Gastroesophageal sphincter (tissue), 3 donors: ENCODE measurements at regions not wholly inside any gene's neighbourhood (a gene's known extent, or its start where the extent isn't known, plus 50 kb on each side); places are given as distances from the start of the nearest gene placed in this dataset.

Source experiments
- EP300 ChIP-seq: sonication (generic); formaldehyde crosslinking; IDR thresholded peaks from one replicate; pipeline ENCODE4 v1.6.1; 2017; ENCODE audit warnings: antibody characterized with exemption, mild to moderate bottlenecking
- POLR2A ChIP-seq, 2 donors: fragments of 450-650 bp; IDR thresholded peaks; one replicate each; pipeline ENCODE4 v1.6.1; 2017; ENCODE audit warnings: antibody characterized with exemption in 2 of 2, mild to moderate bottlenecking in 2 of 2, moderate library complexity in 1 of 2
- POLR2AphosphoS5 ChIP-seq: sonication (generic); formaldehyde crosslinking; IDR thresholded peaks from one replicate; pipeline ENCODE4 v1.6.1; 2017; ENCODE audit warnings: antibody characterized with exemption
- TF ChIP-seq, protein P1 (sequence below), 4 experiments: fragments of 200-600 bp in 2 of 4; fragments of 450-650 bp in 2 of 4; sonication (generic) in 1 of 4; IDR thresholded peaks; one replicate each; pipeline ENCODE4 v1.5.1; 2017 to 2019; ENCODE audit warnings: antibody characterized with exemption in 4 of 4, mild to moderate bottlenecking in 2 of 4, moderate library complexity in 2 of 4

GRCh38 chr21:35651196-35651595 is 409.1 kb downstream of the SETD4 start:
- TF ChIP-seq POLR2AphosphoS5, result no peak
- TF ChIP-seq, protein P1, sequence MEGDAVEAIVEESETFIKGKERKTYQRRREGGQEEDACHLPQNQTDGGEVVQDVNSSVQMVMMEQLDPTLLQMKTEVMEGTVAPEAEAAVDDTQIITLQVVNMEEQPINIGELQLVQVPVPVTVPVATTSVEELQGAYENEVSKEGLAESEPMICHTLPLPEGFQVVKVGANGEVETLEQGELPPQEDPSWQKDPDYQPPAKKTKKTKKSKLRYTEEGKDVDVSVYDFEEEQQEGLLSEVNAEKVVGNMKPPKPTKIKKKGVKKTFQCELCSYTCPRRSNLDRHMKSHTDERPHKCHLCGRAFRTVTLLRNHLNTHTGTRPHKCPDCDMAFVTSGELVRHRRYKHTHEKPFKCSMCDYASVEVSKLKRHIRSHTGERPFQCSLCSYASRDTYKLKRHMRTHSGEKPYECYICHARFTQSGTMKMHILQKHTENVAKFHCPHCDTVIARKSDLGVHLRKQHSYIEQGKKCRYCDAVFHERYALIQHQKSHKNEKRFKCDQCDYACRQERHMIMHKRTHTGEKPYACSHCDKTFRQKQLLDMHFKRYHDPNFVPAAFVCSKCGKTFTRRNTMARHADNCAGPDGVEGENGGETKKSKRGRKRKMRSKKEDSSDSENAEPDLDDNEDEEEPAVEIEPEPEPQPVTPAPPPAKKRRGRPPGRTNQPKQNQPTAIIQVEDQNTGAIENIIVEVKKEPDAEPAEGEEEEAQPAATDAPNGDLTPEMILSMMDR (IDR thresholded peaks at IDR 0.05), result no peak
- no peak for TF ChIP-seq EP300
- TF ChIP-seq POLR2A (IDR thresholded peaks at IDR 0.05), result no peak
